NCI-H82 treated with DMSO at 0.1 percent for 48 hours (cell line): ENCODE measurements at regions not wholly inside any gene's neighbourhood (a gene's known extent, or its start where the extent isn't known, plus 50 kb on each side); places are given as distances from the start of the nearest gene placed in this dataset.

Experiments used
- DNase-seq: peaks from one replicate; lab custom pipeline; 2025; ENCODE audit not compliant: unreplicated experiment; lab: John Stamatoyannopoulos, UW

- DNase-seq = peak; percentile 69
These were observed 102.1 kb upstream of the ZBTB40 start for GRCh38 chr1:22349362-22350043.

- DNase-seq = peak; percentile 95
These were observed 101.3 kb upstream of the ZBTB40 start for GRCh38 chr1:22350171-22350923.

- DNase-seq = peak; percentile 60
These were observed 100.5 kb upstream of the ZBTB40 start for GRCh38 chr1:22350924-22351767.

GRCh38 chr1:22351768-22352080 is 99.9 kb upstream of the ZBTB40 start:
- DNase-seq = peak; percentile 36

- DNase-seq = no peak
These were observed 99.3 kb upstream of the ZBTB40 start for GRCh38 chr1:22352355-22352754.

GRCh38 chr1:22352896-22353295 is 98.8 kb upstream of the ZBTB40 start:
- DNase-seq = no peak

GRCh38 chr1:22359427-22359826 is 92.2 kb upstream of the ZBTB40 start:
- no peak for DNase-seq

GRCh38 chr1:22362626-22363402 is 88.8 kb upstream of the ZBTB40 start:
- no peak for DNase-seq

GRCh38 chr1:22363403-22364325 is 88.0 kb upstream of the ZBTB40 start:
- DNase-seq = no peak

GRCh38 chr1:22364326-22364650 is 87.4 kb upstream of the ZBTB40 start:
- no peak for DNase-seq

GRCh38 chr1:22364764-22365163 is 86.9 kb upstream of the ZBTB40 start:
- no peak for DNase-seq

- DNase-seq = no peak
These were observed 86.0 kb upstream of the ZBTB40 start for GRCh38 chr1:22365331-22366295.

- no peak for DNase-seq
These were observed 85.3 kb upstream of the ZBTB40 start for GRCh38 chr1:22366346-22366745.

- DNase-seq = no peak
These were observed 83.5 kb upstream of the ZBTB40 start for GRCh38 chr1:22368125-22368524.

- no peak for DNase-seq
These were observed 82.1 kb upstream of the ZBTB40 start for GRCh38 chr1:22369294-22370189.

- DNase-seq = no peak
These were observed 81.5 kb upstream of the ZBTB40 start for GRCh38 chr1:22370190-22370498.

- no peak for DNase-seq
These were observed 80.2 kb upstream of the ZBTB40 start for GRCh38 chr1:22371408-22371807.

- DNase-seq = no peak
These were observed 78.4 kb upstream of the ZBTB40 start for GRCh38 chr1:22373252-22373651.
